Endodermal cell (in vitro differentiated cells): ENCODE measurements at regions not wholly inside any gene's neighbourhood (a gene's known extent, or its start where the extent isn't known, plus 50 kb on each side); places are given as distances from the start of the nearest gene placed in this dataset.

ENCODE experiments used
- DNase-seq: peaks from one replicate; pipeline ENCODE4 v3.0.0-alpha.2; 2017
- H3K27ac ChIP-seq: 2 replicates; pipeline ENCODE4 v1.5.1; 2013; ENCODE audit warnings: mild to moderate bottlenecking, low read depth, low read length, moderate library complexity
- H3K27me3 ChIP-seq: 2 replicates; pipeline ENCODE4 v1.6.1; 2013; ENCODE audit warnings: mild to moderate bottlenecking, low read length, moderate library complexity; ENCODE audit not compliant: insufficient read depth, control insufficient read depth, poor library complexity, severe bottlenecking
- H3K36me3 ChIP-seq: 2 replicates; pipeline ENCODE4 v1.7.0; 2013; ENCODE audit warnings: mild to moderate bottlenecking, low read length, moderate library complexity; ENCODE audit not compliant: control insufficient read depth, insufficient read depth
- H3K4me1 ChIP-seq: one replicate; pipeline ENCODE4 v1.7.0; 2013; ENCODE audit warnings: low read length; ENCODE audit not compliant: control insufficient read depth, insufficient read depth
- H3K4me3 ChIP-seq: 2 replicates; pipeline ENCODE4 v1.5.1; 2013; ENCODE audit warnings: mild to moderate bottlenecking, low read length, moderate library complexity
- H3K9ac ChIP-seq: 2 replicates; pipeline ENCODE4 v1.6.1; 2013; ENCODE audit warnings: mild to moderate bottlenecking, low read length, moderate library complexity; ENCODE audit not compliant: poor library complexity, severe bottlenecking; ENCODE audit errors: extremely low read depth
- H3K9me3 ChIP-seq: 2 replicates; pipeline ENCODE4 v1.6.1; 2013; ENCODE audit warnings: mild to moderate bottlenecking, low read length, moderate library complexity; ENCODE audit not compliant: control insufficient read depth
- H3K27ac Mint-ChIP-seq: 2 replicates; pipeline ENCODE4 v1.8.0; 2020; ENCODE audit warnings: mixed read lengths
- H3K27me3 Mint-ChIP-seq: 2 replicates; pipeline ENCODE4 v1.8.0; 2021; ENCODE audit warnings: mild to moderate bottlenecking, mixed read lengths; ENCODE audit not compliant: insufficient read depth
- H3K36me3 Mint-ChIP-seq: 2 replicates; pipeline ENCODE4 v1.8.0; 2020; ENCODE audit warnings: low read depth, mixed read lengths
- H3K4me1 Mint-ChIP-seq: 2 replicates; pipeline ENCODE4 v1.8.0; 2020; ENCODE audit warnings: mixed read lengths
- H3K4me3 Mint-ChIP-seq: 2 replicates; pipeline ENCODE4 v1.8.0; 2020; ENCODE audit warnings: mild to moderate bottlenecking, moderate library complexity, mixed read lengths
- H3K9me3 Mint-ChIP-seq: 2 replicates; pipeline ENCODE4 v1.8.0; 2020; ENCODE audit warnings: mild to moderate bottlenecking, mixed read lengths
- WGBS, 2 experiments: methylation state at CpG; one replicate each; pipeline versions ENCODE4 v1.1.5 to v1.1.7; 2013; ENCODE audit warnings: missing lambda C conversion rate in 2 of 2, mixed read lengths in 1 of 2; ENCODE audit not compliant: insufficient coverage in 1 of 2, insufficient read length in 1 of 2; 5-methylcytosine and 5-hydroxymethylcytosine counted together
- TF ChIP-seq, protein P1 (sequence below): fragments of 200-600 bp; sonication (generic); conservative IDR thresholded peaks from 2 replicates; pipeline ENCODE4 v1.5.0; 2021; ENCODE audit warnings: antibody characterized with exemption, mild to moderate bottlenecking

GRCh38 chr13:74015137-74015536 lies 119.1 kb downstream of the KLF12 start:
- Mint-ChIP-seq H3K9me3 (no peaks in the 10 kb centered on the region), H3K27me3 (no peaks in the 10 kb centered on the region), H3K4me1 (no peaks in the 10 kb centered on the region), H3K4me3 (no peak overlapping the region), H3K27ac (no peak overlapping the region), H3K36me3 (peaks cover under 1% of the 10 kb centered on the region)
- DNase-seq, result no peak
- H3K4me3 ChIP-seq, result no peak overlapping the region
- 90 to 94% methylated on average over 3 of the region's 4 CpGs for WGBS, 2 experiments
- H3K4me1 ChIP-seq, result no peaks in the 10 kb centered on the region
- TF ChIP-seq, protein P1, sequence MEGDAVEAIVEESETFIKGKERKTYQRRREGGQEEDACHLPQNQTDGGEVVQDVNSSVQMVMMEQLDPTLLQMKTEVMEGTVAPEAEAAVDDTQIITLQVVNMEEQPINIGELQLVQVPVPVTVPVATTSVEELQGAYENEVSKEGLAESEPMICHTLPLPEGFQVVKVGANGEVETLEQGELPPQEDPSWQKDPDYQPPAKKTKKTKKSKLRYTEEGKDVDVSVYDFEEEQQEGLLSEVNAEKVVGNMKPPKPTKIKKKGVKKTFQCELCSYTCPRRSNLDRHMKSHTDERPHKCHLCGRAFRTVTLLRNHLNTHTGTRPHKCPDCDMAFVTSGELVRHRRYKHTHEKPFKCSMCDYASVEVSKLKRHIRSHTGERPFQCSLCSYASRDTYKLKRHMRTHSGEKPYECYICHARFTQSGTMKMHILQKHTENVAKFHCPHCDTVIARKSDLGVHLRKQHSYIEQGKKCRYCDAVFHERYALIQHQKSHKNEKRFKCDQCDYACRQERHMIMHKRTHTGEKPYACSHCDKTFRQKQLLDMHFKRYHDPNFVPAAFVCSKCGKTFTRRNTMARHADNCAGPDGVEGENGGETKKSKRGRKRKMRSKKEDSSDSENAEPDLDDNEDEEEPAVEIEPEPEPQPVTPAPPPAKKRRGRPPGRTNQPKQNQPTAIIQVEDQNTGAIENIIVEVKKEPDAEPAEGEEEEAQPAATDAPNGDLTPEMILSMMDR, result peak; percentile 65
- H3K27ac ChIP-seq, result no peak overlapping the region
- H3K36me3 ChIP-seq, result no peaks in the 10 kb centered on the region
- no peak overlapping the region for H3K9ac ChIP-seq
- no peaks in the 10 kb centered on the region for H3K27me3 ChIP-seq
- no peaks in the 10 kb centered on the region for H3K9me3 ChIP-seq

GRCh38 chr13:74009100-74009668 lies 125.0 kb downstream of the KLF12 start:
- 90 to 95% methylated on average over 3 to 4 of the region's 4 CpGs for WGBS, 2 experiments

GRCh38 chr13:74006666-74007065 lies 127.5 kb downstream of the KLF12 start:
- Histone ChIP-seq H3K27me3 (no peaks in the 10 kb centered on the region), H3K4me1 (peaks cover 8% of the 10 kb centered on the region), H3K4me3 (no peak overlapping the region), H3K9ac (no peak overlapping the region), H3K27ac (no peak overlapping the region), H3K9me3 (no peaks in the 10 kb centered on the region), H3K36me3 (no peaks in the 10 kb centered on the region)
- no peaks in the 10 kb centered on the region for H3K27me3 Mint-ChIP-seq
- no peak for DNase-seq
- 93 to 96% methylated on average over 3 of the region's 3 CpGs for WGBS, 2 experiments
- H3K4me1 Mint-ChIP-seq, result peaks cover 16% of the 10 kb centered on the region
- TF ChIP-seq, protein P1, result no peak
- H3K36me3 Mint-ChIP-seq, result no peaks in the 10 kb centered on the region
- H3K27ac Mint-ChIP-seq, result no peak overlapping the region
- H3K4me3 Mint-ChIP-seq, result no peak overlapping the region
- no peaks in the 10 kb centered on the region for H3K9me3 Mint-ChIP-seq

More at GRCh38 chr13:74009100-74009668, 125.0 kb downstream of the KLF12 start:
- no peaks in the 10 kb centered on the region for H3K9me3 ChIP-seq
- Mint-ChIP-seq H3K9me3 (no peaks in the 10 kb centered on the region), H3K4me1 (peaks cover 16% of the 10 kb centered on the region), H3K27ac (no peak overlapping the region), H3K4me3 (no peak overlapping the region), H3K36me3 (no peaks in the 10 kb centered on the region), H3K27me3 (no peaks in the 10 kb centered on the region)
- TF ChIP-seq, protein P1, result no peak
- no peaks in the 10 kb centered on the region for H3K27me3 ChIP-seq
- DNase-seq, result no peak
- peaks cover 8% of the 10 kb centered on the region for H3K4me1 ChIP-seq
- no peak overlapping the region for H3K9ac ChIP-seq
- H3K4me3 ChIP-seq, result no peak overlapping the region
- H3K27ac ChIP-seq, result no peak overlapping the region
- no peaks in the 10 kb centered on the region for H3K36me3 ChIP-seq
